K562 (cell line): ENCODE measurements at regions not wholly inside any gene's neighbourhood (a gene's known extent, or its start where the extent isn't known, plus 50 kb on each side); places are given as distances from the start of the nearest gene placed in this dataset.
A peak's percentile ranks its signal among the peaks of the same experiment; 100 is the strongest.

Experiments
- CREB3 ChIP-seq: fragments of 450-650 bp; conservative IDR thresholded peaks from 2 replicates; pipeline ENCODE4 v1.6.1; 2016; ENCODE audit warnings: missing genetic modification characterization, low read depth, mild to moderate bottlenecking, missing compliant biosample characterization, moderate library complexity
- EGR1 ChIP-seq: fragments of 450-650 bp; conservative IDR thresholded peaks from 2 replicates; pipeline ENCODE4 v1.6.1; 2017; ENCODE audit warnings: mild to moderate bottlenecking
- FOXP1 ChIP-seq: sonication (generic); formaldehyde crosslinking; IDR thresholded peaks from 2 replicates; pipeline ENCODE4 v1.8.0; 2022; ENCODE audit warnings: mild to moderate bottlenecking, missing genetic modification reagents
- LEF1 ChIP-seq: fragments of 450-650 bp; IDR thresholded peaks from 2 replicates; pipeline ENCODE4 v1.6.1; 2016; ENCODE audit warnings: mild to moderate bottlenecking
- POLR2AphosphoS2 ChIP-seq: IDR thresholded peaks from 2 replicates; pipeline ENCODE4 v1.6.1; 2012; ENCODE audit warnings: low read length, improper control_type of control experiment
- POU5F1 ChIP-seq: fragments of 150-350 bp; IDR thresholded peaks from 2 replicates; pipeline ENCODE4 v1.6.1; 2014; ENCODE audit warnings: borderline replicate concordance, low read length, low read depth, mild to moderate bottlenecking; ENCODE audit not compliant: partially characterized antibody
- SMAD1 ChIP-seq: fragments of 150-350 bp; IDR thresholded peaks from 2 replicates; pipeline ENCODE4 v1.6.1; 2014; ENCODE audit warnings: low read length, low read depth; ENCODE audit not compliant: partially characterized antibody
- U2AF2 ChIP-seq: fragments of 200-400 bp; formaldehyde crosslinking; optimal IDR thresholded peaks from 2 replicates; pipeline ENCODE3; 2017; ENCODE audit warnings: low read depth, mild to moderate bottlenecking, low read length
- XRCC4 ChIP-seq: IDR thresholded peaks from one replicate; pipeline ENCODE4 v1.6.1; 2011; ENCODE audit not compliant: insufficient read depth, insufficient read length; ENCODE audit errors: extremely low read depth
- ZFP30 ChIP-seq: fragments of 250-450 bp; sonication (Bioruptor Pico); IDR thresholded peaks from 2 replicates; pipeline ENCODE4 v1.8.0; 2022; ENCODE audit warnings: moderate library complexity, mild to moderate bottlenecking, inconsistent platforms, borderline replicate concordance
- ZNF408 ChIP-seq: fragments of 250-450 bp; sonication (Bioruptor Pico); IDR thresholded peaks from 2 replicates; pipeline ENCODE4 v1.4.0; 2020; ENCODE audit warnings: low read depth, mild to moderate bottlenecking, moderate library complexity
- ZSCAN32 ChIP-seq: fragments of 450-650 bp; formaldehyde crosslinking; IDR thresholded peaks from 2 replicates; pipeline ENCODE4 v1.4.0; 2020; ENCODE audit warnings: mild to moderate bottlenecking, moderate library complexity
- TF ChIP-seq, protein P1 (sequence below): IDR thresholded peaks from 3 replicates; pipeline ENCODE4 v1.6.1; 2011; ENCODE audit warnings: borderline replicate concordance, mild to moderate bottlenecking; ENCODE audit not compliant: insufficient read length, insufficient read depth
- TF ChIP-seq, protein P2 (sequence below): sonication (generic); formaldehyde crosslinking; IDR thresholded peaks from 2 replicates; pipeline ENCODE4 v1.8.0; 2022; ENCODE audit warnings: mild to moderate bottlenecking, missing genetic modification reagents
- TF ChIP-seq, protein P3 (sequence below): fragments of 450-650 bp; formaldehyde crosslinking; IDR thresholded peaks from 2 replicates; pipeline ENCODE4 v1.4.0; 2020; ENCODE audit warnings: mild to moderate bottlenecking, moderate library complexity
- TF ChIP-seq, protein P4 (sequence below), 2 experiments: fragments of 450-650 bp; IDR thresholded peaks; 2 replicates each; pipeline ENCODE4 v1.6.1; 2018; ENCODE audit warnings: mild to moderate bottlenecking in 2 of 2, low read depth in 1 of 2; ENCODE audit not compliant: partially characterized antibody in 2 of 2

DNA sequence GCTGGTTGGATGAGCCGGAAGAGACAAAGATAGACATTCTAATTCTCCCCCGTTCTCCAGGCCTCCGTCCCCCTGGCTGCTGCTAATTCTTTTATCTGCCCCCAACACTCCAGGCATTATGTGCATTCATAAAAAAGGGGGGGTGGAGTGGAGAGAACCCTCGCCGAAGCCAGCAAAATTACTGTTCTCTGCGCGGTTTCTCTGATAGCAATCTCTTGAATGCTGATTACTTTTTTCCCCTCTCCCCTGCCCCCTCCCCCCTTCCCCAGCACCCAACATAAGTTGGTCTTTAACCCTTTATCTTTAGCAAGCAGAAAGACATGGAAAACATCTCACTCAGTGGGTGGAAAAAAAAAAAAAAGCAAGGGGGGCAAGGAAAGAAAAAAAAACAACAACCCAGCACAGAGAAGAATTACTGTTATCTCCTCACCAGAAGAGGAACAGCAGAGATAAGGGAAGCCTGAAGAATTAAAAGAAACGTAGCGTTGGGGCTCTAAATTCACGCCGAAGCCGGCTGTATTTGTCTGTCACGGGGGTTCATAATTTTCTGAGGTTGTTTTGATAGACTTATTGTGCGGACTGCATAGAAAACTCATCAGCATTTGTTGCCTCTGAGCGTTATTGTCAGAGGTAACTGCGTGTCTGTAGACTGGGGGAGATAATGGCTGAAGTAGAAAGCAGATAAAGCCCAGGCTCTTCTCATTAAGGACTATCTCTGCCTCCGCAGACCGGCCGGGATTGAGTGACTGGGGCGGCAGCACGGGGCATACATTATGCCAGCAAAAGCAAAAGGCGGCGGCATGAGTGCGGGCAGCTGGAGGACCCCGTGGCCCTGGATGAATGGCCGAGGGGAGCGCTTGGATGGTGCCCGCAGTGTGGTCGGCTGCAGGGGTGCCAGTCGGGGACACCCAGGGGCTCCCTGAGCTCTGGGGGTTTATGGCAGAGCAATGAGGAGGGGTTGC, 126.9 kb downstream of the MRM1 start (continued):
- TF ChIP-seq, protein P1, sequence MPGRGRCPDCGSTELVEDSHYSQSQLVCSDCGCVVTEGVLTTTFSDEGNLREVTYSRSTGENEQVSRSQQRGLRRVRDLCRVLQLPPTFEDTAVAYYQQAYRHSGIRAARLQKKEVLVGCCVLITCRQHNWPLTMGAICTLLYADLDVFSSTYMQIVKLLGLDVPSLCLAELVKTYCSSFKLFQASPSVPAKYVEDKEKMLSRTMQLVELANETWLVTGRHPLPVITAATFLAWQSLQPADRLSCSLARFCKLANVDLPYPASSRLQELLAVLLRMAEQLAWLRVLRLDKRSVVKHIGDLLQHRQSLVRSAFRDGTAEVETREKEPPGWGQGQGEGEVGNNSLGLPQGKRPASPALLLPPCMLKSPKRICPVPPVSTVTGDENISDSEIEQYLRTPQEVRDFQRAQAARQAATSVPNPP = no peak
- TF ChIP-seq FOXP1 (CRISPR knock-in tag) (no peak), U2AF2 (no peak), ZSCAN32 (no peak), ZNF408 (CRISPR knock-in tag) (no peak), CREB3 (no peak), SMAD1 (no peak), POU5F1 (no peak), LEF1 (peak; percentile 86), POLR2AphosphoS2 (no peak), EGR1 (peak; percentile 88), ZFP30 (CRISPR knock-in tag) (no peak), XRCC4 (no peak)
- TF ChIP-seq, protein P2, sequence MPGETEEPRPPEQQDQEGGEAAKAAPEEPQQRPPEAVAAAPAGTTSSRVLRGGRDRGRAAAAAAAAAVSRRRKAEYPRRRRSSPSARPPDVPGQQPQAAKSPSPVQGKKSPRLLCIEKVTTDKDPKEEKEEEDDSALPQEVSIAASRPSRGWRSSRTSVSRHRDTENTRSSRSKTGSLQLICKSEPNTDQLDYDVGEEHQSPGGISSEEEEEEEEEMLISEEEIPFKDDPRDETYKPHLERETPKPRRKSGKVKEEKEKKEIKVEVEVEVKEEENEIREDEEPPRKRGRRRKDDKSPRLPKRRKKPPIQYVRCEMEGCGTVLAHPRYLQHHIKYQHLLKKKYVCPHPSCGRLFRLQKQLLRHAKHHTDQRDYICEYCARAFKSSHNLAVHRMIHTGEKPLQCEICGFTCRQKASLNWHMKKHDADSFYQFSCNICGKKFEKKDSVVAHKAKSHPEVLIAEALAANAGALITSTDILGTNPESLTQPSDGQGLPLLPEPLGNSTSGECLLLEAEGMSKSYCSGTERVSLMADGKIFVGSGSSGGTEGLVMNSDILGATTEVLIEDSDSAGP = no peak
- TF ChIP-seq, protein P3, sequence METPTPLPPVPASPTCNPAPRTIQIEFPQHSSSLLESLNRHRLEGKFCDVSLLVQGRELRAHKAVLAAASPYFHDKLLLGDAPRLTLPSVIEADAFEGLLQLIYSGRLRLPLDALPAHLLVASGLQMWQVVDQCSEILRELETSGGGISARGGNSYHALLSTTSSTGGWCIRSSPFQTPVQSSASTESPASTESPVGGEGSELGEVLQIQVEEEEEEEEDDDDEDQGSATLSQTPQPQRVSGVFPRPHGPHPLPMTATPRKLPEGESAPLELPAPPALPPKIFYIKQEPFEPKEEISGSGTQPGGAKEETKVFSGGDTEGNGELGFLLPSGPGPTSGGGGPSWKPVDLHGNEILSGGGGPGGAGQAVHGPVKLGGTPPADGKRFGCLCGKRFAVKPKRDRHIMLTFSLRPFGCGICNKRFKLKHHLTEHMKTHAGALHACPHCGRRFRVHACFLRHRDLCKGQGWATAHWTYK (CRISPR knock-in tag) = no peak
- TF ChIP-seq, protein P4, sequence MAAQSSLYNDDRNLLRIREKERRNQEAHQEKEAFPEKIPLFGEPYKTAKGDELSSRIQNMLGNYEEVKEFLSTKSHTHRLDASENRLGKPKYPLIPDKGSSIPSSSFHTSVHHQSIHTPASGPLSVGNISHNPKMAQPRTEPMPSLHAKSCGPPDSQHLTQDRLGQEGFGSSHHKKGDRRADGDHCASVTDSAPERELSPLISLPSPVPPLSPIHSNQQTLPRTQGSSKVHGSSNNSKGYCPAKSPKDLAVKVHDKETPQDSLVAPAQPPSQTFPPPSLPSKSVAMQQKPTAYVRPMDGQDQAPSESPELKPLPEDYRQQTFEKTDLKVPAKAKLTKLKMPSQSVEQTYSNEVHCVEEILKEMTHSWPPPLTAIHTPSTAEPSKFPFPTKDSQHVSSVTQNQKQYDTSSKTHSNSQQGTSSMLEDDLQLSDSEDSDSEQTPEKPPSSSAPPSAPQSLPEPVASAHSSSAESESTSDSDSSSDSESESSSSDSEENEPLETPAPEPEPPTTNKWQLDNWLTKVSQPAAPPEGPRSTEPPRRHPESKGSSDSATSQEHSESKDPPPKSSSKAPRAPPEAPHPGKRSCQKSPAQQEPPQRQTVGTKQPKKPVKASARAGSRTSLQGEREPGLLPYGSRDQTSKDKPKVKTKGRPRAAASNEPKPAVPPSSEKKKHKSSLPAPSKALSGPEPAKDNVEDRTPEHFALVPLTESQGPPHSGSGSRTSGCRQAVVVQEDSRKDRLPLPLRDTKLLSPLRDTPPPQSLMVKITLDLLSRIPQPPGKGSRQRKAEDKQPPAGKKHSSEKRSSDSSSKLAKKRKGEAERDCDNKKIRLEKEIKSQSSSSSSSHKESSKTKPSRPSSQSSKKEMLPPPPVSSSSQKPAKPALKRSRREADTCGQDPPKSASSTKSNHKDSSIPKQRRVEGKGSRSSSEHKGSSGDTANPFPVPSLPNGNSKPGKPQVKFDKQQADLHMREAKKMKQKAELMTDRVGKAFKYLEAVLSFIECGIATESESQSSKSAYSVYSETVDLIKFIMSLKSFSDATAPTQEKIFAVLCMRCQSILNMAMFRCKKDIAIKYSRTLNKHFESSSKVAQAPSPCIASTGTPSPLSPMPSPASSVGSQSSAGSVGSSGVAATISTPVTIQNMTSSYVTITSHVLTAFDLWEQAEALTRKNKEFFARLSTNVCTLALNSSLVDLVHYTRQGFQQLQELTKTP (IDR thresholded peaks at IDR 0.05; ENCODE audit: low read depth in 1 of 2, partially characterized antibody in 2 of 2) = peak in 1 of 2 experiments; percentile 70
